ENCODE measurements at regions not wholly inside any gene's neighbourhood (a gene's known extent, or its start where the extent isn't known, plus 50 kb on each side); places are given as distances from the start of the nearest gene placed in this dataset.

DNA sequence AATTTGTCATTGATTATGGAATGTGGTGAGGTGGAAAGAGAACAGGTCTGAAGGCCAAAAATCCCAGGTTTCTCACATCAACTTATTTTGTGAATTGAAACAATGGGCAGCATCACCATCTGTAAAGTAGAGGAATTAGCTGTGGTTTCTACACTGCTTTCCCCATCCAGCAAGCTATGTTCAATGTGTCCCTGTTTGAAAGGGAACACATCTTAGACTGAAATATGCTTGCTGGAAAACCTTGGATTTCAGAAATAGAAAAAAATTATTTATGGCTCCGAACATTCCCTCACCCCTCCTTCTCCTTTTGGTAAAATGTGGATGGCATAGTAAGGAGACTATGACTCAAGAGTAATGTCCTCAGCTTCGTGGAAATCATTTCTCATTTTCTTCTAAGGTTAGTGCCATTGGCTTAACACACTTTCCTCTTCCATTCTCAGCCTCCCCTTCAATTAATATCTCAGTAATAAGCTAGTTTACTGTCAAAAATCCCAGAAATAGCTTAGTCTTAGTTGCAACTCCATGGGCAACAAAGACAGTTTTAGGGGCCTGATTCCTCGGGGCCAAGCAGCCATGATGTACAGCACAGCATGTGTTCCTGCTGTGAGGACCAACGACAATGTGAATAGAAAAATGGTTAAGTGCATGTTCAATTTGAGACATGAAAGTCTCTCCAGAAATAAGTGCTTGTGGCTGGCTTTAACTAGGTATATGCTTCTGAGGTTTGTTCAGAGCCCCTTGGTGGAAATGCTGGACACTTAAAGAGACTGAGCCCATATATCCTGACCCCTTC, 205.8 kb upstream of the SLC38A2 start:
- no peaks in the 10 kb centered on the region for H3K9me3 ChIP-seq (ENCODE audit: control insufficient read depth, insufficient read depth, low read depth, low read length)
- no peak overlapping the region for H3K9ac ChIP-seq (ENCODE audit: insufficient read depth, low read length)
- H4K20me1 ChIP-seq (ENCODE audit: control insufficient read depth, extremely low read depth, insufficient read depth, low read length), result no peaks in the 10 kb centered on the region
- H2AFZ ChIP-seq (ENCODE audit: low read length), result no peak overlapping the region
- H3K27ac ChIP-seq (ENCODE audit: insufficient read depth, low read length), result no peak overlapping the region
- no peaks in the 10 kb centered on the region for H3K27me3 ChIP-seq (ENCODE audit: control insufficient read depth, insufficient read depth, low read length)
- no peaks in the 10 kb centered on the region for H3K79me2 ChIP-seq (ENCODE audit: control insufficient read depth, insufficient read depth, low read length)
- no peaks in the 10 kb centered on the region for H3K36me3 ChIP-seq (ENCODE audit: control insufficient read depth, insufficient read depth, low read length)
- H3K4me3 ChIP-seq (replicated peaks in 1 of 4; ENCODE audit: control extremely low read depth in 1 of 4, insufficient read depth in 1 of 4, low read depth in 3 of 4, low read length in 4 of 4), result no peak overlapping the region
- no peaks in the 10 kb centered on the region for H3K4me1 ChIP-seq (ENCODE audit: control insufficient read depth, extremely low read depth, insufficient read depth, low read length)
- no peak overlapping the region for H3K4me2 ChIP-seq (ENCODE audit: extremely low read depth, insufficient read depth, low read length)
- no peak for DNase-seq (ENCODE audit: low read depth in 2 of 2)
- TF ChIP-seq EZH2 (IDR thresholded peaks at IDR 0.05; ENCODE audit: low read length, missing control alignments), result no peak
- TF ChIP-seq, protein P1, sequence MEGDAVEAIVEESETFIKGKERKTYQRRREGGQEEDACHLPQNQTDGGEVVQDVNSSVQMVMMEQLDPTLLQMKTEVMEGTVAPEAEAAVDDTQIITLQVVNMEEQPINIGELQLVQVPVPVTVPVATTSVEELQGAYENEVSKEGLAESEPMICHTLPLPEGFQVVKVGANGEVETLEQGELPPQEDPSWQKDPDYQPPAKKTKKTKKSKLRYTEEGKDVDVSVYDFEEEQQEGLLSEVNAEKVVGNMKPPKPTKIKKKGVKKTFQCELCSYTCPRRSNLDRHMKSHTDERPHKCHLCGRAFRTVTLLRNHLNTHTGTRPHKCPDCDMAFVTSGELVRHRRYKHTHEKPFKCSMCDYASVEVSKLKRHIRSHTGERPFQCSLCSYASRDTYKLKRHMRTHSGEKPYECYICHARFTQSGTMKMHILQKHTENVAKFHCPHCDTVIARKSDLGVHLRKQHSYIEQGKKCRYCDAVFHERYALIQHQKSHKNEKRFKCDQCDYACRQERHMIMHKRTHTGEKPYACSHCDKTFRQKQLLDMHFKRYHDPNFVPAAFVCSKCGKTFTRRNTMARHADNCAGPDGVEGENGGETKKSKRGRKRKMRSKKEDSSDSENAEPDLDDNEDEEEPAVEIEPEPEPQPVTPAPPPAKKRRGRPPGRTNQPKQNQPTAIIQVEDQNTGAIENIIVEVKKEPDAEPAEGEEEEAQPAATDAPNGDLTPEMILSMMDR (conservative IDR thresholded peaks at IDR 0.05 in 1 of 2, IDR thresholded peaks at IDR 0.05 in 1 of 2; ENCODE audit: low read depth in 1 of 2, low read length in 2 of 2), result no peak

DNA sequence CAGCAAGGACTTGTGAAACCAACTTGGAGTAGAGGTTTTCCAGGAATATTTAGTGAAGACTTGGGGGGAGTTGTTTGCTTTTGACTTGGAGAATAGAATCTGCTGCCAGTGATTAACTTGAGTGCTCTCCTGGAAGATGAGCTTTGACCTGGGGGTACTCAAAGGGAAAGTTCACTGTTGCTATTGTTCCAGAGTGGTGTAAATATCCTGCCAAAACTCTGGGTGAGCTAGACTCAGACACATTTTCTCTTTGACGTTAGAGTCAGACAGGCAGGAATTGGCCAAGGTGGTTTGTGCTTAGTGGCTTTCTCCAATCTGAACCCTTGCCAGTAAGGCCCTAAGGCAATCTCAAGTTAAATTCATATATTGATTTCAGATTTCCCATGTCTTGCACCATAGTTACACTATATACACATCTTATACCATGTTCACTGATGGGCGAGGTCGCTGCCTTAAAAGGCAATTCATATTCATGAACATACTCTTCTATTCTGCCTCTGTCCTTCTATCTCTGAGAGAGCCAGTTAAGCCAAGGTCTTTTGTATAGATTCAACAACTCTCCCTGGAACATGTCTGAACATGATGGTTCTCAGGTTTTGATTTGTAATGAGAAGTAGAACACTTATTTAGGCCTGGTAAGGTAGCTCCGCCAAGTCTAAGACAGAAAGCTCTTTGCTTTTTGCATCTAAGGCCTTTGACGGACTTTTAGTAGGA, 204.6 kb upstream of the SLC38A2 start:
- no peaks in the 10 kb centered on the region for H3K9me3 ChIP-seq (ENCODE audit: control insufficient read depth, insufficient read depth, low read depth, low read length)
- H2AFZ ChIP-seq (ENCODE audit: low read length), result no peak overlapping the region
- TF ChIP-seq, protein P1 (conservative IDR thresholded peaks at IDR 0.05 in 1 of 2, IDR thresholded peaks at IDR 0.05 in 1 of 2; ENCODE audit: low read depth in 1 of 2, low read length in 2 of 2), result no peak
- no peak for TF ChIP-seq EZH2 (IDR thresholded peaks at IDR 0.05; ENCODE audit: low read length, missing control alignments)
- H3K27me3 ChIP-seq (ENCODE audit: control insufficient read depth, insufficient read depth, low read length), result no peaks in the 10 kb centered on the region
- H3K9ac ChIP-seq (ENCODE audit: insufficient read depth, low read length), result no peak overlapping the region
- no peaks in the 10 kb centered on the region for H3K4me1 ChIP-seq (ENCODE audit: control insufficient read depth, extremely low read depth, insufficient read depth, low read length)
- H3K36me3 ChIP-seq (ENCODE audit: control insufficient read depth, insufficient read depth, low read length), result no peaks in the 10 kb centered on the region
- H4K20me1 ChIP-seq (ENCODE audit: control insufficient read depth, extremely low read depth, insufficient read depth, low read length), result no peaks in the 10 kb centered on the region
- no peaks in the 10 kb centered on the region for H3K79me2 ChIP-seq (ENCODE audit: control insufficient read depth, insufficient read depth, low read length)
- DNase-seq (ENCODE audit: low read depth in 2 of 2), result no peak
- no peak overlapping the region for H3K4me2 ChIP-seq (ENCODE audit: extremely low read depth, insufficient read depth, low read length)
- H3K4me3 ChIP-seq (replicated peaks in 1 of 4; ENCODE audit: control extremely low read depth in 1 of 4, insufficient read depth in 1 of 4, low read depth in 3 of 4, low read length in 4 of 4), result no peak overlapping the region
- no peak overlapping the region for H3K27ac ChIP-seq (ENCODE audit: insufficient read depth, low read length)

DNA sequence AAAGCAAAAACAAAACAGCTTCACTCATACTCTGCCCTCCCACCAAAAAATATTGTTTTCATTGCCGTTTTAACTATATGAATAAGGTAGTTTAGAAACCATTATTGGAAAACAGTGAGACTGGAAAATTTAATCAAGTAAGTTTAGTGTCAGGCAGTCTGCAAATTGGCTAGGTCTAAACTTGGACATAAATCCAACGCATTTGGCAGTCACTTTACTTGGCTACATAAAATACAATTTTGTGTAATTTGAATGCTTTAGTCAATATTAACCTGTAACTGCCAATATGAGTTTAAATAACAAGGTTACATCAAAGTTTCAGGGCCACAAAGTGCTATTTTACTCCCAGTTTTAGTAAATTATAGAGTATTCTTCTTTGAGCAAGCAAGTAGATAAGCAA, 202.3 kb upstream of the SLC38A2 start:
- Histone ChIP-seq H3K9ac (ENCODE audit: insufficient read depth, low read length) (no peak overlapping the region), H3K4me2 (ENCODE audit: extremely low read depth, insufficient read depth, low read length) (no peak overlapping the region), H3K9me3 (ENCODE audit: control insufficient read depth, insufficient read depth, low read depth, low read length) (no peaks in the 10 kb centered on the region), H3K27ac (ENCODE audit: insufficient read depth, low read length) (no peak overlapping the region), H3K4me1 (ENCODE audit: control insufficient read depth, extremely low read depth, insufficient read depth, low read length) (no peaks in the 10 kb centered on the region), H3K4me3 (replicated peaks in 1 of 4; ENCODE audit: control extremely low read depth in 1 of 4, insufficient read depth in 1 of 4, low read depth in 3 of 4, low read length in 4 of 4) (no peak overlapping the region), H3K79me2 (ENCODE audit: control insufficient read depth, insufficient read depth, low read length) (no peaks in the 10 kb centered on the region), H2AFZ (ENCODE audit: low read length) (no peak overlapping the region), H3K36me3 (ENCODE audit: control insufficient read depth, insufficient read depth, low read length) (no peaks in the 10 kb centered on the region), H4K20me1 (ENCODE audit: control insufficient read depth, extremely low read depth, insufficient read depth, low read length) (no peaks in the 10 kb centered on the region), H3K27me3 (ENCODE audit: control insufficient read depth, insufficient read depth, low read length) (no peaks in the 10 kb centered on the region)
- no peak for TF ChIP-seq EZH2 (IDR thresholded peaks at IDR 0.05; ENCODE audit: low read length, missing control alignments)
- no peak for DNase-seq (ENCODE audit: low read depth in 2 of 2)
